Body of pancreas (tissue), 4 donors: ENCODE measurements at regions not wholly inside any gene's neighbourhood (a gene's known extent, or its start where the extent isn't known, plus 50 kb on each side); places are given as distances from the start of the nearest gene placed in this dataset.

Experiments used
- ATAC-seq: fragments of 150-250 bp; one replicate; pipeline ENCODE4 v1.9.1; 2016
- DNase-seq, 4 donors: peaks; one replicate each; pipeline ENCODE4 v3.0.0-alpha.2; 2019
- H3K27ac ChIP-seq, 4 donors: fragments of 200-600 bp; sonication (generic); 1 replicate in 3 of 4; 2 replicates in 1 of 4; pipeline versions ENCODE4 v1.5.1 to v1.6.1; 2016 to 2019; ENCODE audit warnings: mild to moderate bottlenecking in 1 of 4, mixed read lengths in 1 of 4, moderate library complexity in 1 of 4
- H3K27me3 ChIP-seq, 2 donors: fragments of 200-600 bp; sonication (generic); one replicate each; pipeline ENCODE4 v1.6.0; 2016; ENCODE audit warnings: mild to moderate bottlenecking in 1 of 2
- H3K36me3 ChIP-seq, 2 donors: fragments of 200-600 bp; sonication (generic); replicated peaks in 1 of 2; 2 replicates each; pipeline ENCODE4 v1.5.1; 2016; ENCODE audit warnings: low read depth in 2 of 2; ENCODE audit not compliant: insufficient read depth in 1 of 2
- H3K4me1 ChIP-seq: fragments of 200-600 bp; sonication (generic); one replicate; pipeline ENCODE4 v1.6.0; 2016
- H3K4me3 ChIP-seq, 2 donors: fragments of 200-600 bp; sonication (generic); 1 replicate in 1 of 2; 2 replicates in 1 of 2; pipeline ENCODE4 v1.5.1; 2016 to 2019
- H3K9me3 ChIP-seq, 3 donors: fragments of 200-600 bp; sonication (generic); 1 replicate in 2 of 3; 2 replicates in 1 of 3; pipeline ENCODE4 v1.5.1; 2016
- POLR2A ChIP-seq, 3 donors: fragments of 450-650 bp; IDR thresholded peaks; one replicate each; pipeline ENCODE4 v1.6.1; 2016; ENCODE audit warnings: antibody characterized with exemption in 3 of 3, mild to moderate bottlenecking in 2 of 3
- WGBS, 2 donors: methylation state at CpG; one replicate each; pipeline ENCODE4 v1.1.5; 2017; 5-methylcytosine and 5-hydroxymethylcytosine counted together
- intact Hi-C: fragments of 100-400 bp; cut with DNase I; formaldehyde crosslinking; loops from one replicate; pipeline ENCODE4 v1.15.1; 2023
- TF ChIP-seq, protein P1 (sequence below), 7 experiments: fragments of 450-650 bp in 4 of 7; fragments of 200-600 bp in 3 of 7; sonication (generic) in 3 of 7; IDR thresholded peaks; one replicate each; pipeline ENCODE4 v1.5.1; 2016 to 2019; ENCODE audit warnings: antibody characterized with exemption in 7 of 7

DNA sequence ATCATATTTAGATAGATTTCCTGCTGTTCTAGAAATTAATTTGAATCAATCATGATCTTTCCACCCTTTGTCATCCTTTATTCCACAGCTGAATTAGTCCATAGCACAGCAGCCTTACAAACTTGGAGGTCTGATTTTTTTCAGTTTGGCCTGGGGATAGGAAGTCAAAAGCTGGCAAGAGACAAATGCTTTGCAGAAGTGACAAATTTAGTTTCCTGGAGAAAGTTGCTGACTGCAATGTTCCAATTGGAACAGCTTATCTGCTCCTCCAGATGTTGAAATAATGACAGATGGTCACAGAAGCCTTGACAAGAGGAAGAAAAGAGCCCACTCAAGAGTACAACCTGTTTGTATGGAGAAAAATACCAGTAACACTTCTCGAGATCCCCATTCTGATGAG is 1276.1 kb upstream of the CDH8 start:
- H3K4me3 ChIP-seq: no peak overlapping the region
- no peak for DNase-seq
- no peaks in the 10 kb centered on the region for H3K27me3 ChIP-seq
- H3K4me1 ChIP-seq: peaks cover 8% of the 10 kb centered on the region
- H3K27ac ChIP-seq: no peak overlapping the region
- H3K9me3 ChIP-seq: no peaks in the 10 kb centered on the region
- WGBS, 2 donors: 41 to 44% methylated on average over 1 of the region's 1 CpG
- no peak for TF ChIP-seq POLR2A (IDR thresholded peaks at IDR 0.05)
- TF ChIP-seq, protein P1, sequence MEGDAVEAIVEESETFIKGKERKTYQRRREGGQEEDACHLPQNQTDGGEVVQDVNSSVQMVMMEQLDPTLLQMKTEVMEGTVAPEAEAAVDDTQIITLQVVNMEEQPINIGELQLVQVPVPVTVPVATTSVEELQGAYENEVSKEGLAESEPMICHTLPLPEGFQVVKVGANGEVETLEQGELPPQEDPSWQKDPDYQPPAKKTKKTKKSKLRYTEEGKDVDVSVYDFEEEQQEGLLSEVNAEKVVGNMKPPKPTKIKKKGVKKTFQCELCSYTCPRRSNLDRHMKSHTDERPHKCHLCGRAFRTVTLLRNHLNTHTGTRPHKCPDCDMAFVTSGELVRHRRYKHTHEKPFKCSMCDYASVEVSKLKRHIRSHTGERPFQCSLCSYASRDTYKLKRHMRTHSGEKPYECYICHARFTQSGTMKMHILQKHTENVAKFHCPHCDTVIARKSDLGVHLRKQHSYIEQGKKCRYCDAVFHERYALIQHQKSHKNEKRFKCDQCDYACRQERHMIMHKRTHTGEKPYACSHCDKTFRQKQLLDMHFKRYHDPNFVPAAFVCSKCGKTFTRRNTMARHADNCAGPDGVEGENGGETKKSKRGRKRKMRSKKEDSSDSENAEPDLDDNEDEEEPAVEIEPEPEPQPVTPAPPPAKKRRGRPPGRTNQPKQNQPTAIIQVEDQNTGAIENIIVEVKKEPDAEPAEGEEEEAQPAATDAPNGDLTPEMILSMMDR (IDR thresholded peaks at IDR 0.05): no peak
- intact Hi-C loops: no loop called here
- no peak for ATAC-seq
- H3K36me3 ChIP-seq: no peaks in the 10 kb centered on the region

GRCh38 chr16:63311313-63311712 is 1275.1 kb upstream of the CDH8 start:
- ATAC-seq (no peak), DNase-seq (no peak)
- no peak overlapping the region for H3K27ac ChIP-seq
- TF ChIP-seq, protein P1 (IDR thresholded peaks at IDR 0.05): no peak
- no peak for TF ChIP-seq POLR2A (IDR thresholded peaks at IDR 0.05)
- H3K4me1 ChIP-seq: peaks cover 8% of the 10 kb centered on the region
- no peaks in the 10 kb centered on the region for H3K27me3 ChIP-seq
- H3K4me3 ChIP-seq: no peak overlapping the region
- no peaks in the 10 kb centered on the region for H3K36me3 ChIP-seq
- 50 to 55% methylated on average over 3 of the region's 3 CpGs for WGBS, 2 donors
- intact Hi-C loops: no loop called here
- H3K9me3 ChIP-seq: no peaks in the 10 kb centered on the region

DNA sequence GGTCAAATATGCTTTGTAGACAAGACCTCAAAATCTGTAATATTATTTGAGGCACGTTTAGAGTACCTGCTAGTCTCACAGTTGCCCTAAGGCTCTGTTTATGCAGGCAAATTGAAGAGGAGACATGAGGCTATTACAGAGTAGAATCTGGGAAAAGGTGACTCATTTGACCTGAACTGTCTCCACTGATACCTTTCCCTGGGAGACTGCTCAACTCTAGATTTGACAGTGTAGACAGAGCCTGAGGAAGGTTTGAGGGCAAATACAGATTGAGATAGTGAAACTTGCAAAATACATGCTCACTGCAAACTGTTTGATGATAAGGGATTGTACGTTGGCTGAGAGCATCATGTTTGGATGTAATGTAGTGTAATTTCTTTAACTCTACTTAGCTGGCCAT is 1266.6 kb upstream of the CDH8 start:
- no peaks in the 10 kb centered on the region for H3K27me3 ChIP-seq
- no peak for ATAC-seq
- H3K4me3 ChIP-seq: no peak overlapping the region
- no peaks in the 10 kb centered on the region for H3K36me3 ChIP-seq
- no peak for DNase-seq
- intact Hi-C loops: no loop called here
- H3K27ac ChIP-seq: no peak overlapping the region
- H3K9me3 ChIP-seq: no peaks in the 10 kb centered on the region
- WGBS, 2 donors: 46 to 49% methylated on average over 2 of the region's 2 CpGs
- no peaks in the 10 kb centered on the region for H3K4me1 ChIP-seq
- TF ChIP-seq POLR2A (IDR thresholded peaks at IDR 0.05): no peak
- TF ChIP-seq, protein P1 (IDR thresholded peaks at IDR 0.05): no peak

- ATAC-seq (no peak), DNase-seq (no peak)
- Histone ChIP-seq H3K9me3 (no peaks in the 10 kb centered on the region), H3K27me3 (no peaks in the 10 kb centered on the region), H3K4me1 (no peaks in the 10 kb centered on the region), H3K27ac (no peak overlapping the region), H3K4me3 (no peak overlapping the region), H3K36me3 (no peaks in the 10 kb centered on the region)
- WGBS, 2 donors: 33 to 47% methylated on average over 1 of the region's 1 CpG
- no peak for TF ChIP-seq POLR2A (IDR thresholded peaks at IDR 0.05)
- TF ChIP-seq, protein P1 (IDR thresholded peaks at IDR 0.05): no peak
- intact Hi-C loops: no loop called here
Observed at GRCh38 chr16:63301349-63301748, 1265.1 kb upstream of the CDH8 start.

DNA sequence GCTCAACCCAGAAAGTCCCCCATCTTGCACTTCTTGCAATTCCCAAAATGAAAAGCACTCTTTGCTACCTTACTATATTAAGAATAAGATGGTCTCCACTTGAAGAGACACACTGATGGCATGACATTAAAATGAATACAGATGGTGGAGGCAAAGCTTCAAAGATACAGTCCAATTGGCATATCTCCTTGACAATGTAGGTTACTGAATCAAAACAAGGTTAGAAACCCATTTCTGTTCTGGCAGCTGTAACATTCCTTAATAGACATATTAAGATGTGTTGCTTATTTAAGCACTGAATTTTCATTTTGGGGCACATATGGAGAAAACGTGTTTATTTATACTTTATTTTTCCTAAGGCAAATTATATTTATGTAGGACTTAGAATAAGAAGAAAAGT is 1262.8 kb upstream of the CDH8 start:
- Histone ChIP-seq H3K27ac (no peak overlapping the region), H3K4me3 (no peak overlapping the region), H3K9me3 (no peaks in the 10 kb centered on the region), H3K27me3 (no peaks in the 10 kb centered on the region), H3K4me1 (no peaks in the 10 kb centered on the region), H3K36me3 (no peaks in the 10 kb centered on the region)
- ATAC-seq: no peak
- no peak for DNase-seq
- 40 to 52% methylated on average over 1 of the region's 1 CpG for WGBS, 2 donors
- intact Hi-C loops: no loop called here
- TF ChIP-seq, protein P1 (IDR thresholded peaks at IDR 0.05): no peak
- no peak for TF ChIP-seq POLR2A (IDR thresholded peaks at IDR 0.05)
